Peyer's patch (tissue), 4 donors: ENCODE measurements at regions not wholly inside any gene's neighbourhood (a gene's known extent, or its start where the extent isn't known, plus 50 kb on each side); places are given as distances from the start of the nearest gene placed in this dataset.
A peak's percentile ranks its signal among the peaks of the same experiment; 100 is the strongest.

Experiments used
- DNase-seq, 3 donors: peaks; one replicate each; pipeline ENCODE4 v3.0.0-alpha.2; 2017 to 2019
- H3K27ac ChIP-seq, 4 donors: fragments of 200-600 bp; sonication (generic); one replicate each; pipeline ENCODE4 v1.5.1; 2016 to 2019
- H3K27me3 ChIP-seq, 2 donors: fragments of 200-600 bp; sonication (generic); one replicate each; pipeline ENCODE4 v1.5.1; 2019
- H3K36me3 ChIP-seq, 3 donors: fragments of 200-600 bp; sonication (generic); one replicate each; pipeline ENCODE4 v1.5.1; 2016 to 2019
- H3K4me1 ChIP-seq, 4 donors: fragments of 200-600 bp; sonication (generic); one replicate each; pipeline ENCODE4 v1.5.1; 2016 to 2019
- H3K4me3 ChIP-seq, 4 donors: fragments of 200-600 bp; sonication (generic); 1 replicate in 3 of 4; 2 replicates in 1 of 4; pipeline ENCODE4 v1.5.1; 2016 to 2019; ENCODE audit warnings: mild to moderate bottlenecking in 1 of 4
- H3K9me3 ChIP-seq, 4 donors: fragments of 200-600 bp; sonication (generic); one replicate each; pipeline ENCODE4 v1.5.1; 2016 to 2019; ENCODE audit warnings: mild to moderate bottlenecking in 1 of 4
- POLR2A ChIP-seq, 2 donors: fragments of 450-650 bp; IDR thresholded peaks; one replicate each; pipeline ENCODE4 v1.5.1; 2017; ENCODE audit warnings: antibody characterized with exemption in 2 of 2, mild to moderate bottlenecking in 2 of 2, moderate library complexity in 2 of 2
- TF ChIP-seq, protein P1 (sequence below), 6 experiments: fragments of 450-650 bp in 4 of 6; fragments of 200-600 bp in 2 of 6; sonication (generic) in 1 of 6; IDR thresholded peaks; one replicate each; pipeline ENCODE4 v1.5.1; 2017 to 2019; ENCODE audit warnings: antibody characterized with exemption in 6 of 6, mild to moderate bottlenecking in 3 of 6, moderate library complexity in 1 of 6

DNA sequence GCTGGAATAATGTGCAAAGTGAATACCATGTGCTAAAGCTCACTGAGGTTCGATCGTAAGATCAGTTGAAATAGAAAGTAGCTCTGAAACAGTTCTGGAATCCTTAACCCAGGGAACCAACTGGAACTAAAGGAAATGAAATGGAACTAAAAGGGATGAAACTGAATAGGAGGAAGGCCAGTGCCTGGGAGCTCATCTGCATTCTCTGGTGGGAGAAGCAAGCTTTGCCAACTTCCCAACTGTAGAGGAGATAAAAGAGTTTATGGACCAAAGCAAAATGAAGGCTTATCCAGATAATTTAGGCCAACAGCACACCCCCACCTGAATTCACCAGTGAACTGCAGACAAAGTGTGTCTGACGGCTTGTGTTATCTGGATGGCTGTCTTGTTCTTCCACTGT is 188.6 kb upstream of the HABP2 start:
- Histone ChIP-seq H3K9me3 (no peaks in the 10 kb centered on the region), H3K4me3 (no peak overlapping the region), H3K27ac (no peak overlapping the region), H3K36me3 (no peaks in the 10 kb centered on the region), H3K4me1 (no peaks in the 10 kb centered on the region), H3K27me3 (no peaks in the 10 kb centered on the region)
- DNase-seq, result no peak
- TF ChIP-seq, protein P1, sequence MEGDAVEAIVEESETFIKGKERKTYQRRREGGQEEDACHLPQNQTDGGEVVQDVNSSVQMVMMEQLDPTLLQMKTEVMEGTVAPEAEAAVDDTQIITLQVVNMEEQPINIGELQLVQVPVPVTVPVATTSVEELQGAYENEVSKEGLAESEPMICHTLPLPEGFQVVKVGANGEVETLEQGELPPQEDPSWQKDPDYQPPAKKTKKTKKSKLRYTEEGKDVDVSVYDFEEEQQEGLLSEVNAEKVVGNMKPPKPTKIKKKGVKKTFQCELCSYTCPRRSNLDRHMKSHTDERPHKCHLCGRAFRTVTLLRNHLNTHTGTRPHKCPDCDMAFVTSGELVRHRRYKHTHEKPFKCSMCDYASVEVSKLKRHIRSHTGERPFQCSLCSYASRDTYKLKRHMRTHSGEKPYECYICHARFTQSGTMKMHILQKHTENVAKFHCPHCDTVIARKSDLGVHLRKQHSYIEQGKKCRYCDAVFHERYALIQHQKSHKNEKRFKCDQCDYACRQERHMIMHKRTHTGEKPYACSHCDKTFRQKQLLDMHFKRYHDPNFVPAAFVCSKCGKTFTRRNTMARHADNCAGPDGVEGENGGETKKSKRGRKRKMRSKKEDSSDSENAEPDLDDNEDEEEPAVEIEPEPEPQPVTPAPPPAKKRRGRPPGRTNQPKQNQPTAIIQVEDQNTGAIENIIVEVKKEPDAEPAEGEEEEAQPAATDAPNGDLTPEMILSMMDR (IDR thresholded peaks at IDR 0.05), result no peak
- no peak for TF ChIP-seq POLR2A (IDR thresholded peaks at IDR 0.05)

DNA sequence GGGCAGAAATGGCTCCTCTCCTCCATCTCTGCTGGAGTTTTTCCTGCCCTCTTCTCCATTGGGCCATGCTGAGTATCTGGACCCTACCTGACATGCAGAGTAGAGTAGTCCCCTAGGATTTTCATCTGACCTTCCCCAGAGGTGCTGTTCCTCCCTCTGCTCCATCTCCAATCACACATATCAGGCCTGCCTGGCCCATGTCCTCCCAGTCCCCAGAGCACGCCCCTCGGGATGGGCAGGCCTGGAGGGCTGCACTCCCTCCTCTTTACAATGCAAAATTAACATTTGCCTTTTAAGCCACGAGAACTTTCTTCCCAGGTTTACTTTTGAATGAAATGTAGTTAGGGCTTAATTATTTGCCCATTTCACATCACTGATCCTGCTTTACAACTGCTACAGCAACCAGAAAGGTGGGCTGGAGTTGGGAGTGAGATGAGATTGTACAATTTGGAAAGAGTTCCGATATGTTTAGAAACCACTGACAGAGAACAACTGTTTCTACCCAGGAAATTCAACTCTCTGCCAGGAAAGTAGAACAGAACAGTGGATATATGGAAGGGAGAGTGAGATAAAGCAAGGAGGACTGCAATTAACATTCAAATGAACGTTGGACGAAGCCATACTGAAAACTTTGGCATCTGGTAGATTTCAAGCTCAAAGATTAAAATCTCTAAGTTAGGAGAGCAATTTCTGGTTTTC is 184.0 kb upstream of the HABP2 start:
- Histone ChIP-seq H3K9me3 (no peaks in the 10 kb centered on the region), H3K4me3 (no peak overlapping the region), H3K4me1 (no peaks in the 10 kb centered on the region), H3K36me3 (no peaks in the 10 kb centered on the region), H3K27me3 (no peaks in the 10 kb centered on the region), H3K27ac (no peak overlapping the region)
- TF ChIP-seq, protein P1 (IDR thresholded peaks at IDR 0.05), result no peak
- no peak for TF ChIP-seq POLR2A (IDR thresholded peaks at IDR 0.05)
- DNase-seq, result no peak

DNA sequence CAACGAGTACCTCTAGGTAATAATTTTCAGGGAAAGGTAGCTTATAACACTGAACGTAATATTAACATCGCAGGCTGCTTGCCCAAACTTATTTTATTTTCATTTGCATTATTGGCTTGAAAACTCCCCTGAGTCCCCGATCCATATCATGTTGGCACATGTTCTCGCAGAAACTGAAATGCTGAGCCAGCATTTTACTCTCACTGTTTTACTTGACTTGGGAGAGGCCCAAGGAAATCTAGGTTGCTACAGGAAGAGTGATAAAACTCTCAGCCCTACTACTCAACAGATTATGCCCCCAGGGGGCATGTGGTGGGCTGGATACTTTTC is 183.5 kb upstream of the HABP2 start:
- no peak for DNase-seq
- no peaks in the 10 kb centered on the region for H3K36me3 ChIP-seq
- H3K4me3 ChIP-seq, result no peak overlapping the region
- no peaks in the 10 kb centered on the region for H3K4me1 ChIP-seq
- H3K27me3 ChIP-seq, result no peaks in the 10 kb centered on the region
- no peak for TF ChIP-seq POLR2A (IDR thresholded peaks at IDR 0.05)
- TF ChIP-seq, protein P1 (IDR thresholded peaks at IDR 0.05), result no peak
- H3K9me3 ChIP-seq, result no peaks in the 10 kb centered on the region
- no peak overlapping the region for H3K27ac ChIP-seq

DNA sequence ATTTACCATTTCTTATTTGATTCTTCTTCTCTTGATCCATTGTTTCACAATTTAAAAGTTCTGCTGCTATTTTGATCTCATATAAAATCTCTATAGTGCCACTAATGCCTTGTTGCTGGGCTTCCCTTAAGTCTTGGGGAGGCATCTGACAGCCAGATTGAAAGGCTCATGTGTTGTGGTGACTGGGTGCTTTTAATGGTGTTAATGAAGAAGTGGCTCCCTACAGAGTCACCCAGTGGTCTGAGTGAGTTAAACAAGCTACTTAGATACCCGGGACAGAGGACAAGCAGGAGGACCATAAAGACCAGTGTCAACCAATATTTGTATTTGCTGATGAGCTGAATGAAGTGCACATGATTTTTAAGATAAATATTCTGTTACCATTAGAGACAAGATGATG is 176.4 kb upstream of the HABP2 start:
- no peak overlapping the region for H3K27ac ChIP-seq
- TF ChIP-seq, protein P1 (IDR thresholded peaks at IDR 0.05), result no peak
- TF ChIP-seq POLR2A (IDR thresholded peaks at IDR 0.05), result no peak
- H3K4me3 ChIP-seq, result no peak overlapping the region
- H3K9me3 ChIP-seq, result no peaks in the 10 kb centered on the region
- peaks cover 0 to 2% (median 0%) of the 10 kb centered on the region in 4 donors for H3K4me1 ChIP-seq
- H3K27me3 ChIP-seq, result no peaks in the 10 kb centered on the region
- H3K36me3 ChIP-seq, result no peaks in the 10 kb centered on the region
- no peak for DNase-seq

DNA sequence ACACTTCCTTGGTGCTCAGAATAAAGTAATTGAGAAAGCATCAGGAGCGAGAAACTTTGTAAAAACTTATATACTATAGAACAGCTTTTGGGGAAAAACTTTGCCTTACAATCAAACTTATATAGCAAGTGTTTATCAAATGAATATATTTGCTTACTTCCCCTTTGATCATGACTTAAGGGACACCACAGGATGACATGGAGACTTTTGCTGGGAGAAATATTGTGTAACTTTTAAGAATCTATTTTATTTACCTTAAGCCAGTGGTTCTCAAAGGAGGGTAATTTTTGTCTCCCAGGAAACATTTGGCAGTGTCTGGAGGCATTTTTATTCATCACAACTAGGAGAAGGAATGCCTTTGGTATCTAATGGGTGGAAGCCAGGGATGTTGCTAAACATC is 173.8 kb upstream of the HABP2 start:
- no peaks in the 10 kb centered on the region for H3K9me3 ChIP-seq
- peaks cover 0 to 5% (median 0%) of the 10 kb centered on the region in 4 donors for H3K4me1 ChIP-seq
- H3K27me3 ChIP-seq, result no peaks in the 10 kb centered on the region
- H3K36me3 ChIP-seq, result no peaks in the 10 kb centered on the region
- no peak for DNase-seq
- TF ChIP-seq, protein P1 (IDR thresholded peaks at IDR 0.05), result no peak
- TF ChIP-seq POLR2A (IDR thresholded peaks at IDR 0.05), result no peak
- H3K4me3 ChIP-seq, result no peak overlapping the region
- no peak overlapping the region for H3K27ac ChIP-seq

DNA sequence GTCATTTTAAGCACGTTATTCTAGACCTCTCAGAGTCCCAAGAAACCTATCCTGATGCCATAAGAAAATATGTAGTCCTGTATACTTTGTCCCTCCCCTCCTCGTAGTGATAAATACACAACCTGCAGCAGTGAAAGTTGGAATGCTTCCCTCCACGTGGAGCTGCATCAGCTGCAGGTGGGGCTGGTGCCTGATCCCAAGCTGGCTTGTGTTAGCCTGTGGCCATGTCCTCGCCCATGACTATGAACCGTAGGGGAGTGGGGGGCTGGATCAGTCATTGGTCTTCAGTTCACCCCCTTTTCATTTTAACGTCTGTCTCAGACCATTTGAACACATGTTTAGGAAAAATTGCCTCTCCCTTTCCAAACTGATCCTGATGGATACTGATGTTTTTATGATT is 171.4 kb upstream of the HABP2 start:
- TF ChIP-seq, protein P1 (IDR thresholded peaks at IDR 0.05), result no peak
- no peak for TF ChIP-seq POLR2A (IDR thresholded peaks at IDR 0.05)
- H3K36me3 ChIP-seq, result no peaks in the 10 kb centered on the region
- peak overlapping the region in 1 of 4 donors; percentile 39 for H3K27ac ChIP-seq
- H3K9me3 ChIP-seq, result no peaks in the 10 kb centered on the region
- H3K4me1 ChIP-seq, result peaks cover 0 to 17% (median 0%) of the 10 kb centered on the region in 4 donors
- no peak overlapping the region for H3K4me3 ChIP-seq
- H3K27me3 ChIP-seq, result no peaks in the 10 kb centered on the region
- no peak for DNase-seq
